GM21381 (cell line): ENCODE measurements at regions not wholly inside any gene's neighbourhood (a gene's known extent, or its start where the extent isn't known, plus 50 kb on each side); places are given as distances from the start of the nearest gene placed in this dataset.
"Not testable (repeated sequence)": the region's sequence is repeated elsewhere in the genome, so short reads cannot be mapped to it uniquely, and the experiment has no call there.

ENCODE experiments used
- ATAC-seq: cut with Tn5 transposase; IDR thresholded peaks from one replicate; pipeline ENCODE4 v1.9.1; 2021; ENCODE audit warnings: mild to moderate bottlenecking, moderate library complexity; ENCODE audit not compliant: unreplicated experiment

- ATAC-seq: no peak
These were observed 1100.3 kb downstream of the TBL1XR1 start for GRCh38 chr3:176097027-176097426.

GRCh38 chr3:176093892-176094291, 1103.4 kb downstream of the TBL1XR1 start:
- not testable (repeated sequence) for ATAC-seq

GRCh38 chr3:176090727-176091126, 1106.6 kb downstream of the TBL1XR1 start:
- ATAC-seq: no peak

GRCh38 chr3:176088962-176089383, 1108.3 kb downstream of the TBL1XR1 start:
- ATAC-seq: no peak

GRCh38 chr3:176087066-176087697, 1110.1 kb downstream of the TBL1XR1 start:
- no peak for ATAC-seq

GRCh38 chr3:176079785-176080184, 1117.5 kb downstream of the TBL1XR1 start:
- no peak for ATAC-seq

GRCh38 chr3:176078906-176079305, 1118.4 kb downstream of the TBL1XR1 start:
- no peak for ATAC-seq

GRCh38 chr3:176075491-176075890, 1121.8 kb downstream of the TBL1XR1 start:
- no peak for ATAC-seq

- no peak for ATAC-seq
These were observed 1122.2 kb downstream of the TBL1XR1 start for GRCh38 chr3:176075046-176075445.

GRCh38 chr3:176074096-176074495, 1123.2 kb downstream of the TBL1XR1 start:
- ATAC-seq: no peak

GRCh38 chr3:176071943-176072342, 1125.3 kb downstream of the TBL1XR1 start:
- ATAC-seq: no peak

GRCh38 chr3:176068750-176069149, 1128.5 kb downstream of the TBL1XR1 start:
- no peak for ATAC-seq

- ATAC-seq: no peak
These were observed 1138.4 kb downstream of the TBL1XR1 start for GRCh38 chr3:176058856-176059255.

- ATAC-seq: no peak
These were observed 1141.4 kb downstream of the TBL1XR1 start for GRCh38 chr3:176055836-176056235.

- ATAC-seq: no peak
These were observed 1145.5 kb downstream of the TBL1XR1 start for GRCh38 chr3:176051766-176052165.

GRCh38 chr3:176046703-176047102, 1150.6 kb downstream of the TBL1XR1 start:
- no peak for ATAC-seq

GRCh38 chr3:176041812-176042211, 1155.5 kb downstream of the TBL1XR1 start:
- no peak for ATAC-seq

- no peak for ATAC-seq
These were observed 1156.1 kb downstream of the TBL1XR1 start for GRCh38 chr3:176041185-176041584.

- no peak for ATAC-seq
These were observed 1159.6 kb downstream of the TBL1XR1 start for GRCh38 chr3:176037636-176038035.

GRCh38 chr3:176032043-176032442, 1165.2 kb downstream of the TBL1XR1 start:
- ATAC-seq: no peak

- ATAC-seq: not testable (repeated sequence)
These were observed 1157.1 kb downstream of the NAALADL2 start for GRCh38 chr3:176016203-176016602.

GRCh38 chr3:176015228-176015627, 1156.1 kb downstream of the NAALADL2 start:
- not testable (repeated sequence) for ATAC-seq

GRCh38 chr3:176009256-176009655, 1150.1 kb downstream of the NAALADL2 start:
- no peak for ATAC-seq
